GM21360 (cell line): ENCODE measurements at regions not wholly inside any gene's neighbourhood (a gene's known extent, or its start where the extent isn't known, plus 50 kb on each side); places are given as distances from the start of the nearest gene placed in this dataset.
"Not testable (repeated sequence)": the region's sequence is repeated elsewhere in the genome, so short reads cannot be mapped to it uniquely, and the experiment has no call there.

Experiments
- ATAC-seq: cut with Tn5 transposase; IDR thresholded peaks from one replicate; pipeline ENCODE4 v1.9.1; 2021; ENCODE audit warnings: mild to moderate bottlenecking, moderate library complexity; ENCODE audit not compliant: unreplicated experiment

DNA sequence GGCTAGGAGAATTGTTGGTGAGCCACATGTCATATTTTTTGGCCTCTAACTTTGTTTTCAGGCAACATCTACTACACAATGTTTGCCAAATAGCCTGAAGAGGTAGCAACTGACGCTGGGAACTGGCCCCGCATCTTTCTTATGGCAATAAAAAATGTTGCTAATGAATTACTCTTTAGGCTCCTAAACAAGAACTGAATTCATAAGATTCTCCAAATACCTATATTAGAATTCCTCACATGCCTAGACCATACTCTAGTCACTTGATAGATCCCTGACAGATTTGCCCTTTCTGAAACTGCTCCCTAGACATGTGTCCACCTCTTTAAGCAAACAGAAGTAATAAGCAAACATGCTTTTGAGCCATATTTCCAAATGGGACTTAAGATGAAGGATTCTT is 209.0 kb upstream of the ATXN7L3B start:
- no peak for ATAC-seq

DNA sequence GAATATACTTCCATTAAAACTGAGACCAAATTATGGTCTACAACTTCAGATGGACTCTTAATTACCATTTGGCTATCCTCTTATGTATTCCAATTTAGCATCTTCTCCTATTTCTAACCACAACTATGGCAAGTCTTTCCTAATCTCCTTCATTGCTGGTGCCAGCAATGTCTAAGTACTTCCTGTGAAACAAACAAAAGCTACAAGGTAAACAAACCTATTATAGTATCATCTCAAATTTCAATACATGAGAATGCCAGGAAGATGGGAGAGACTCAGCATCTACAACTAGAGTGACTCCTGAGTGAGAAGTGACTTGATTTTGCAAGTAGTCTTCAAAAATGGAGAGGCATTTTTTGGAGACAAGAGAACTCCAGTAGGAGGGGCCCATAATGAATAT is 202.9 kb upstream of the ATXN7L3B start:
- no peak for ATAC-seq

DNA sequence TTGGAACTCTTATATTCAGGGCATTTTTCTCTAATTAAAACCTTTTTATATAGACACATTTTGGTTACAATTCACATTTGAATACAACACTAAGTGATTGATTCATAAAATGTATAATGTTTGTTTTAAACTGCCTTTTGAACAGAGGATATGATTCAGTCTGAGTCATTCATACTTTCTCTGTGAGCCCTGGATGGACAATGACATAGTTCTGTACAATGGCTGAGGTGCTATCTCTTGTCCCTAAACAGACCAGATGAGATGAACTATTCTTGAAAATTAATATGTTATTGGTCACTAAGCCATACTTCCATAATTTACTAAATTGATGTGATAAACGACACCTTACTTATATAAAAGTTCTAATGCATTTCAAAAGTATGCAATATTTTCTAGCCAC is 199.7 kb upstream of the ATXN7L3B start:
- ATAC-seq, result no peak

DNA sequence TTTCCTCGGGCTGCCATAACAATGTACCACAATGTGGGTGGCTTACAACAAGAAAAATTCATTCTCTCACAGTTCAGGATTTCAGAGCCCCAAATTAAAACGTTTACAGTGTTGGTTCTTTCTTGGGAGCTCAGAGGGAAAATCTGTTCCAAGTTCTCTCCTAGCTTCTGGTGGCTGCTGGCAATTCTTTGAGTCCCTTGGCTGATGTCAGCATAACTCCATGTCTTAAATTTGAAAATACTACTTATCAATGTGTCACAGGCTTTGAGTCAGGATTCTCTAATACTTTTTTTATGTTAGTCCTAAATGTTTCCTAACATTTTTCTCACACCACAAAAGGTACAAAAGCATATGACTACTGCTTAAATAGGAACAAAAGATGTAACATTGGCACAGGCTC is 198.4 kb upstream of the ATXN7L3B start:
- ATAC-seq, result no peak

DNA sequence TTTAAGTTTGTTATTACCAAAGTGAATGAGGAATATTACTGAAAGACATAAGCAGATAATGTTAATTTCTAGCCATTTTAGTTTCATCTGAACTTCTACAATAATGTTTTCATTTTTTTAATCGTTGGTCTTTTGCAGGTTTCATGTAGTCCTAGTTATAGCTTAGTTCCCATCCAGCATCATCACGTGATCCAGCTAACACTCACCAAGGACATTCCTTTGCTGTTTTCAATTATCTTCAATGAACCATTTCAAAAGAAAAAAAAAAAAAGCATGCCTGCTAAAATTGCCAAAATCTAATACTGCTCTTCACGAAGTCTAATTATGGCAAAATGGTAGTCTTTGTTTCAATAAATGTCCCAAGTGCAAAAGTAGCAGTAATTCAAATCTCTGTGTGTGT is 187.7 kb upstream of the ATXN7L3B start:
- ATAC-seq, result no peak

DNA sequence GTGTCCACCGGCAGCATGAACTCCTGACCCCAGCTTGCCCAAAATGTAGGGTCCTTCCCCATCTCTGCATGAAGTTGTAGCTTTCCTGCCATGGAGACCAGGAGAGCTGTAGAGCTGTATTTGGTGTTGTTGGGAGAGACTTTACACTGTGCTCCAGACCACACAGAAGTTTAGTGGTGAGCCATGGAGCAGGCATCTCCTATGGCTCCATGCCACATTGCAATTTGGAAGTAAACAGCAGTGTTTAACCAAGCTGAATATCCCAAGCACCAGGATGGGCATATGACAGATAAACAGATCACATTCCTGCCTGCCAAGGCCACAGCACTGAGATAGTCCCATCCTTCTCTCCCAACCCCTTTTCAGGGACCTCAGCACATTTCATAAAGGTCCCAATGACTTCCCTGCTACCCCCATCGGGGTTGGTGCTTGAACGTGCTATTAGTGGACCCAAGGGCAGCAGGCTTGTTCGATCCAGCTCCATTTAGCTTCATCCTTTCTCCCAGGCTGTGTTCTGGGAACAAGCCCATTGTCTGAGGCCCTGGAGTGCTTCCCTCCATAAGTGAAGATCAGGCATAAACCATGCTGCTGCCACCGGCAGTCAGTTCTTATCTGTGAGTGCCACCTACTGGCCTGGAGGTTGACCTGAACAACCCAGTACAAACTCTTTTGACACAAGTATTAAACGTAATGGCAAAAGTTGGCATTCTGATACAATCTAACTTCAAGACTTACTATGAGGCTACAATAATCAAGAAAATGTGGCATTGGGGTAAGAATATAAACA is 172.3 kb upstream of the ATXN7L3B start:
- ATAC-seq, result peak; percentile 91

DNA sequence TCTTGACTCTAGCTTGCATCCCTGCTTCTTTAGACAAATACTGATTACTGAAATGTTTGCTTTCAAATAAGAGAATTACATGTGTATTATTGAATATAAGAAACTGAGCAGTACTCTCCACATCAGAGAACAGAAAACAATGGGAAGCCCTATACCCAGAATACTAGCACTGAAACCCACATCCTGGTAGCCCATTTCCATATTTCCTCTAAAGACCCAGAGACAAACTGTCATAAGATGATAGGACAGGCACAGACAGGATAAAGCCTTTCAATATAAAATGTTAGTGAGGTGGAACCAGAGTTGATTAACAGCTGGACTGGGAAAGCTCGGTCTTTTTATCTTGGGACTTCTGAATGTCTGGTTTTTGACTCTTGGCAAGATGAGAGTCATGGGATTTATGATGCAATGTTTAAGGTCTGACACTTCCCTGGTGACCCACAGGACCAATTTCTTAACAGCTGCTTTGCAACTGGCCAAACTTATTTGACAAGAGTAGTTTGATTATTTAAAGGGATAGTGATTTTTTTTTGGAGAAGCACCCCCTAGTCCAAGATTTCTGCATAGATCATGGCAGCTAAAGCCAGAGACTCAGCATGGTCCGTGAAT is 166.9 kb upstream of the ATXN7L3B start:
- no peak for ATAC-seq

DNA sequence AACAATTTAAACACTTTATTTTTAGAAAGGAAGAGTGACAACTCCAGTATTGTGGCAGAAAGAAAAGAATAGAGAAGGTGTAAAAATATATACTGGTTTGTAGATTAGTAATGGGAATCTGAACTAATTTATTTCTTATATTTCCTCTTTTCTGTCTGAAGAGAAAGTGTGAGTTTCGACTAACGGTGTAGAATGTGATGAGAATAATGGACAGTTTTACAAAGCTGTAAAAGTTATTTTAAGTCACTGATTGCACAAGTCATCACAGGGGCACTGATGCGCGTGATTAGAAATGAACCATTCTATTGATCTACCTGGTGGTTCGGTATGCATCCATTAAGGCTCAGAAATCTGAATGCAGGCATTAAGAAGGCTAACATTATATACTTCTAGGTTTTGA is 158.5 kb upstream of the ATXN7L3B start:
- ATAC-seq, result no peak

DNA sequence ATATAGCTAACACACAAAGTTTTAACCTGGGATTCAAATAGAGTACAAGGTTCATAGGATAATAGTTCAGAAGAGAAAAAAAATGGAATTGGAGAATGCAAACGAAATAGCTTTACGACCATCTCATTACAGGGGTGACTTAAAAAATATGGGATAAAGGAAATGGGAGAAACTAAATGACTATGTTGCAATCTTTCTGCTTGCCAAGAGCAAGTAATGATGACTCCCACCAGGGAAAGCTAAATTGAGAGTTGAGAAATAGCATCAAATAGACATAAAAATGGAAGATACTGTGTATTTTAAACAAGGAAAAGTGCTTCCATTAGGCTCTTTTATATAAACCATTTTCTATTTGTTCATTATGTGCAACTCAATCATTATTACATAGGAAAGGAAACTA is 155.7 kb upstream of the ATXN7L3B start:
- no peak for ATAC-seq

DNA sequence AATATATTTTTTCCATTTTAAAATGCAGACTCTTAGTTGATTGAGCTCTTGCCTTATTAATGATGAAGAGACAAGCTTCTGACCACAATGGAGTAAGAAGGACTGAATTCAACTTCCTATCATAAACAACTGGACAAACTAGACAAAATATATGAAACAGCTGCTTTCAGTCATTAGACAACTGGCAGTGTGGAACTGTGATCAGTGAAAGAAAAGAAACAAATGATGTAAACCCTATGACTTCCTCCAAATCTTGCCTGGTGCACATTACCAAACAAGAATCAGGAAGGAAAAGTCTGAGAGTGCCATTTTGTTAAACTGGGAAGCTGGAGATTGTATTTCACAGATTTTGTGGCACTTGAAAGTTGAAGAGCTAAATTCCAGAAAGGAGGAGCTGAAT is 154.7 kb upstream of the ATXN7L3B start:
- no peak for ATAC-seq

DNA sequence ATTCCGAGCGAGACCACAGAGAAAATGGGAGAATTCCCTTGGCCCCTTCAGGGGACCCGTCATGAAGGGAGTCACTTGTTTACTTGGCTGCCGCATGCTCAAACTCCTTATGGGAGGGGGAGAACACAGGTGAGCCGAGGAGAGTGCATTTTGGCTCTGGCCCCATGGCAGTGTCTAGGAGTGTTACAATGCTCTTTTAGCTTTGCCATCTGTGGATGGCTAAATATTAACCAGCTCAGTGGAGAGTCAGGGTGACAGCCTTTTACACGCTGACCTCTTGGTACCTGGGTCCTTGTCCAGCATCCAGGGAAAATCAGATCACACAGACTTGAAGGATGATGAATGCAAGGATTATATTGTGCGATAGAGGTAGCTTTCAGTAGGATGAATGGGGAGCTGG is 146.4 kb upstream of the ATXN7L3B start:
- ATAC-seq, result no peak

DNA sequence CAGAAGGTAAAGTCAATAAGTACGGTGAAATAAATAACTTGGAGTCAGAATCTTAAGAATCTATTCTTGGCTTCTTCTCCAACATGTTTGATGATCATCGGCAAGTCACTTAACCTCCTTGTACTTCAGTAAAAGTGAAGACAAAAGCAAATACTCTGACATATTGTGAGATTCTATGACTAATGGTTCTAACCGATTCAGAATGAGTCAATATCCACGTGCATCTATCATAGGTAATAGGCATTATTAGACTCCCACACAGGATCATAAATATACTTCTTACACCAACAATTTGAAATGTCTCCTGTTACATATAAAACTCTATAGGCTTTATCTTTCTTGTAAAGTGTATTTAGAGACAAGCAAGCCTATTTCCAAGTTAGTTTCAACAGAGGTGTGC is 144.4 kb upstream of the ATXN7L3B start:
- no peak for ATAC-seq

DNA sequence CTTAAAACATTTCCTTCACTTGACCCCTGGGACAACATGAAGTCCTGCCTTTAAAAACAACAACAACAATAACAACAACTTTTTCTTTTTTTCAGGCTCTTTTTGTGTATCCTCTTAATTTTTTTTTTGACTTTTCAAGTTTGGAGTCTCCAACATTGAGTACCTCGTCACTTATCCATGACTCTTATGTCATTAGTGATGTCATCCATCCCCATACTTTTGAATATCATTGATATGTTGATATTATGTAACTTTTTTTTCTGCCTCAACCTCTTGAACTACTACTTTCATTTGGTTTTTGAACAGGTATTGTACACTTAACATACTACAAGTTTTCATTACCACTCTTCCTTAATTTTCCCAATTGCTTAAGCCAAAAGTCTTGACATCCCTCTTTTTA is 143.0 kb upstream of the ATXN7L3B start:
- ATAC-seq, result no peak

DNA sequence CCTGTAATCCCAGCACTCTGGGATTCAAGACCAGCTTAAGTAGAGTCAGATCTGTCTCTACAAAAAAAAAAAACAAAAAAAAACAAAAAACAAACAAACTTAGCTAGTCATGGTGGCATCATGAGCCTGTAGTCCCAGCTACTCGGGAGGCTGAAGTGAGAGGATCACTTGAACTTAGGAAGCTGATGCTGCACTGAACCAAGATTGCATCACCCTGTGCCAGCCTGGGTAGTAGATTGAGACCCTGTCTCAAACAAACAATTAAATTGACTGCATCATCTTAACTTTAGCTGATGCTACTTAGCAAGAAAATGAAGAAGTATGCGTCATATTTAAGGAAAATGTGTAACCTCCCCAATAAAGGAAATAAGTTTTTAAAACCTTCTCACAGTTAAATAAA is 136.6 kb upstream of the ATXN7L3B start:
- ATAC-seq, result no peak

DNA sequence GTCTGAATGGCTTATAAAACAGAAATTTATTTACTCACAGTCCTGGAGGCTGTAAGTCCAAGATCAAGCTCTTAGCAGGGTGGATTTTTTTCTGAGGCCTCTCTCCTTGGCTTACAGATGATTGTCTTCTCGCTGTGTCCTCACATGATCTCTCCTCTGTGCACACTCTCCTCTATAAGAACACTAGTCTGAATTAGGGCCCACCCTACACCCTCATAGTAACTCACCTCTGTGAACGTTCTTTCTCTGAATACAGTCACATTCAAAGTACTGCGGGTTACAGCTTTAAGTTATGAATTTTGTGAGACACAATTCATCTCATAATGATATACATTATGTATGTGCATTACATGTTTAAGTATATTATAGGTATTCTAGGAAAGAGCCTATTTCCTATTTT is 135.7 kb upstream of the ATXN7L3B start:
- no peak for ATAC-seq

DNA sequence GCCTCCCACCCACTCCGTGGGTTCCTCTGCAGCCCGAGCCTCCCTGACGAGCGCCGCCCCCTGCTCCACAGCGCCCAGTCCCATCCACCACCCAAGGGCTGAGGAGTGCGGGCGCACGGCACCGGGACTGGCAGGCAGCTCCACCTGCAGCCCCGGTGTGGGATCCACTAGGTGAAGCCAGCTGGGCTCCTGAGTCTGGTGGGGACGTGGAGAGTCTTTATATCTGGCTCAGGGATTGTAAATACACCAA is 134.5 kb upstream of the ATXN7L3B start:
- ATAC-seq, result not testable (repeated sequence)

DNA sequence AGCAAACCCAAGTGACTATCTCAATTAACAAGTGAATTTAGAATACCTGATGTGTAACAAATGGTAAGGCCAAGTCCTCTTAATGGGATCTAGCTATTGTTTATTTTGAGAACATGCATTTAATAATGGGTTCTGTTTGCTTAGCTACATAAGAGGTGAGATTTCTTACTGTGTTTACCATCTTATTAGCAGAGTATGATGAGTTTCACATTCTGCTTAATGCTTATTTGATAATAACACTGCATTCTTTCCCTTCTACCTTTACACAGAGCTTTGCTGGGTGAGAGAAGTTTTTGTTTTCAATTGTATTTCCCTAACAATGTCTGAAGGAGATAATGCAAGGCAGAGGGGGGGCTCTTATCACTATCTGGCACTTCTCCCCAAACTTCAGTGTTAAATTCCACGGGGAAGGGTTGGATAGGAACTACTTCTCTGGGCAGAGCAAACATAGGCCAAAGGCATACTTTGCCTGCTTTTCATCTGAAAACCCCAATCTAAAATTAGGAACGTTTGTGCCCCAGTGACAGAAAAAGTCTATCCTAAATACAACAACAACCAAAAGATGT is 129.0 kb upstream of the ATXN7L3B start:
- ATAC-seq, result no peak

DNA sequence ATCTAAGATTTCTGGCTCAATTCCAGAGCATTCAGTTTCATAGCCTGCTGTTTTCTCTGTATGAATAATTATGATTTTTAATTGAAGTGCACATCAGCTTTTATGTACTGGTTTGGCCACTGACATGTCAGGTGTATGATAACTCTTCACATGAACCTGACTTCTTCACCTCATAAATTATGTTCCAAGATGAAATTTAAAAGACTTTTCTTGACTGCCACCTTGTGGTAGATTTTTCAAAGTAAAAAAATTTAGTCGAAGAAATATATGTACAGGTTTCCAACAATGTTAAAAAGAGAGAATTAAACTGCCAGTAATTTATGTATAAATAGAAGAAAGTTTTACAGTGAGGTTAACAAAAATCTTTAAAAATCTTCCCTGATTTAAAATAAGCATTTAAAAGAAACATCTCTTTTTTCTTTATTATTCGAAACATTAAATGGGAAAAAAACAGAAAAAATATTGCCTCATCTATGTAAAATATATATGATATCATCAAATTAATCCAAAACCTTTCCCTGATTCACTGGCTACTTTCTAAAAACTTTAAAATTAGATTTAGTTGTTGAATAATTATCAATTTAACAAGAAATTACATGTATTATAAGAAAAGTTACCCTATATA is 124.9 kb upstream of the ATXN7L3B start:
- no peak for ATAC-seq

DNA sequence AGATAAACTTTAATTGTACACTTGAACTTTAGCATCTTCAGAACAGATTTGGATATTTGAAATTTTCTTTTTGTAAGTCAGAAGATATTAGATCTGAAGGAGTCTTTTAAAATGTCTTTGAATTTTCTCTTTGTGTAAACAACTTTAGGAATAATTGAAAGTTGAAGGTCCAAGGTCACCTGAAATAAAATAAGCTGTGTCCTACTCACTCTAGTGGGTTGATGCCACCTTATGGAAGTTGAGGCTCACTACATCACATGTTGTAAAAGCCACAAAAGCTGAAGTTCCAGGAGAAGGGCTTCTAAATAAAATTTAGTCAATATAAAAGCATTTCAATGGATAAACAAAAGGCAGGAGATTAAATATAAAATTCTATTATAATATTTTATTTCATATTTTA is 122.0 kb upstream of the ATXN7L3B start:
- ATAC-seq, result no peak

DNA sequence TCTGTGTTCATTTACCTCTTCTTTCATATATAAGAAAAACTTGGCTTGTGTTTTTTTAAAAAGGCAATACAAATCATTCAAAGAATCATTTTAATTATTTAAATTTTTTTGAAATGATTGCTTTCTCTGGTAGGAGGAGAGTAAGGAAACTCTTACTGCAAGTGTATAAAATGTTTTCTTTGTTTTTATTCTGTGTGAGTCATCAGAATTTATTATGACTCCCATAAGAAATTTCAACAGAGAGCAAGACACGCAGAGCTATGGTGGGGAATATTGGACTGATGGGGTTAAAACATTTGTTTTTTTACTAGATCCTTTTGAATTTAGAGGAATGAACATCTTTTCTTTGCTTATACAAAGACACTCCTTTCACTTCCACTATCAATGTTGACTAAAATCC is 119.1 kb upstream of the ATXN7L3B start:
- ATAC-seq, result no peak

DNA sequence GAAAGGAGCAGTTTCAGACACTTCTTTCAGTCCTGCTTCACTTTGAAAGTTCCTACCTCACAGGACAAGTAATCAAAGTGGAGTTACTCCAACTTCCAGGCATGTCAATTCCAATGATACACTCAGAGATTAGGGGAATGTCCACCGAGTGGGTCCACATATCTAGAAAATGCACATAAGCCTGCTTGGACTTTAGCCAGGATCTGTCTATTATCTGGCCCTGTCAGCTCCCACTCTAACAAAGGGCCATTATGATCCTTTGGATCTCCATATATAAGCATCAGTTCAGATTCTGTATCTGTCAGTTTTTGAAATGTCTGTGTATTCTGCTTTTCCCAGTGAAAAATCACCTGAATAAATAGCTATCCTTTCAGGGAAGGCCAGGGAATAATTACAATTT is 112.9 kb upstream of the ATXN7L3B start:
- ATAC-seq, result no peak

DNA sequence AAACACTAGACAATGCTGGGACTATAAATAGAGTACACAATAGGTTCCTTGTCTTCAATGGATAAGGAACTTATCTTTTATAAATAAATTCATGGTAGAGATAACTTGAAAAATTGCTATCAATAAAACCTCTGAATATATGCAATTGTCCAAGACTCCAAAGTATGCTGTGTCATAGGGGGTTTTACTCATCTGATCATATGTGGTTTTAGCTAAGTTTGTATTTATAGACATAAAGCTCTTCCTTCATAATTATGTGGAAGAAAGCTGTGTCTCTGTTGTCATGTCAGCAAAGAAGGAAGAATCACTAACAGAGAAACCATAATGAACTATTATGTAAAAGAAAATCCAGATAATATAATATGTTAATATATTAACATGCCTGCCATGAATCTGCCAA is 111.5 kb upstream of the ATXN7L3B start:
- no peak for ATAC-seq
